Liver (tissue), 8 donors: ENCODE measurements at regions not wholly inside any gene's neighbourhood (a gene's known extent, or its start where the extent isn't known, plus 50 kb on each side); places are given as distances from the start of the nearest gene placed in this dataset.

Source experiments
- DNase-seq: peaks from one replicate; pipeline ENCODE4 v3.0.0-alpha.2; 2017; ENCODE audit warnings: low spot score
- H3K27ac ChIP-seq, 2 donors: one replicate each; pipeline ENCODE4 v1.7.0; 2013; ENCODE audit warnings: inconsistent platforms in 2 of 2, low read length in 2 of 2, control low read depth in 1 of 2, low read depth in 1 of 2, mild to moderate bottlenecking in 1 of 2
- H3K27me3 ChIP-seq, 4 donors: one replicate each; pipeline versions ENCODE4 v1.6.1 to v1.7.0; 2013; ENCODE audit warnings: low read length in 3 of 4, inconsistent platforms in 1 of 4, mild to moderate bottlenecking in 1 of 4, moderate library complexity in 1 of 4; ENCODE audit not compliant: control insufficient read depth in 4 of 4, insufficient read depth in 4 of 4
- H3K36me3 ChIP-seq, 4 donors: one replicate each; pipeline versions ENCODE4 v1.6.1 to v1.7.0; 2013; ENCODE audit warnings: low read length in 3 of 4, mild to moderate bottlenecking in 3 of 4, low read depth in 1 of 4, moderate library complexity in 1 of 4; ENCODE audit not compliant: control insufficient read depth in 4 of 4, insufficient read depth in 3 of 4
- H3K4me1 ChIP-seq, 4 donors: one replicate each; pipeline versions ENCODE4 v1.6.1 to v1.7.0; 2013; ENCODE audit warnings: low read length in 3 of 4, mild to moderate bottlenecking in 3 of 4, moderate library complexity in 1 of 4; ENCODE audit not compliant: control insufficient read depth in 4 of 4, insufficient read depth in 4 of 4
- H3K4me3 ChIP-seq, 3 donors: one replicate each; pipeline versions ENCODE4 v1.6.1 to v1.7.0; 2013; ENCODE audit warnings: low read length in 3 of 3, control low read depth in 1 of 3, low read depth in 1 of 3, mild to moderate bottlenecking in 1 of 3
- H3K9ac ChIP-seq, 2 donors: one replicate each; pipeline ENCODE4 v1.7.0; 2013; ENCODE audit warnings: low read length in 2 of 2, mild to moderate bottlenecking in 2 of 2, moderate library complexity in 2 of 2, control low read depth in 1 of 2, low read depth in 1 of 2
- H3K9me3 ChIP-seq, 4 donors: one replicate each; pipeline versions ENCODE4 v1.6.1 to v1.7.0; 2013; ENCODE audit warnings: low read length in 3 of 4; ENCODE audit not compliant: control insufficient read depth in 4 of 4
- EGR1 ChIP-seq, 2 donors: IDR thresholded peaks; 2 replicates each; pipeline ENCODE4 v1.6.1; 2016 to 2018; ENCODE audit warnings: antibody characterized with exemption in 2 of 2, low read depth in 2 of 2
- FOXA1 ChIP-seq: IDR thresholded peaks from 2 replicates; pipeline ENCODE4 v1.6.1; 2016; ENCODE audit warnings: antibody characterized with exemption
- FOXA2 ChIP-seq: IDR thresholded peaks from 2 replicates; pipeline ENCODE4 v1.6.1; 2016; ENCODE audit warnings: antibody characterized with exemption
- GABPA ChIP-seq, 2 donors: IDR thresholded peaks in 1 of 2; conservative IDR thresholded peaks in 1 of 2; 2 replicates each; pipeline ENCODE4 v1.6.1; 2016; ENCODE audit warnings: antibody characterized with exemption in 2 of 2, mild to moderate bottlenecking in 1 of 2, moderate library complexity in 1 of 2
- HNF4G ChIP-seq: IDR thresholded peaks from 2 replicates; pipeline ENCODE4 v1.6.1; 2016; ENCODE audit warnings: antibody characterized with exemption
- JUND ChIP-seq, 2 donors: IDR thresholded peaks; 2 replicates each; pipeline ENCODE4 v1.6.1; 2016; ENCODE audit warnings: antibody characterized with exemption in 2 of 2
- NR2F2 ChIP-seq: IDR thresholded peaks from 2 replicates; pipeline ENCODE4 v1.6.1; 2016; ENCODE audit warnings: antibody characterized with exemption
- RAD21 ChIP-seq, 2 donors: IDR thresholded peaks; 2 replicates each; pipeline ENCODE4 v1.6.1; 2016; ENCODE audit warnings: antibody characterized with exemption in 2 of 2, mild to moderate bottlenecking in 2 of 2
- RXRA ChIP-seq, 2 donors: IDR thresholded peaks; 2 replicates each; pipeline ENCODE4 v1.6.1; 2017 to 2018; ENCODE audit warnings: antibody characterized with exemption in 2 of 2, mild to moderate bottlenecking in 1 of 2
- SP1 ChIP-seq: IDR thresholded peaks from 2 replicates; pipeline ENCODE4 v1.6.1; 2018; ENCODE audit warnings: antibody characterized with exemption, mild to moderate bottlenecking
- TAF1 ChIP-seq: conservative IDR thresholded peaks from 2 replicates; pipeline ENCODE4 v1.6.1; 2016; ENCODE audit warnings: antibody characterized with exemption, mild to moderate bottlenecking
- YY1 ChIP-seq: IDR thresholded peaks from 2 replicates; pipeline ENCODE4 v1.6.1; 2016; ENCODE audit warnings: antibody characterized with exemption, mild to moderate bottlenecking
- WGBS: extraction: QIAGEN DNeasy Blood & Tissue Kit; methylation state at CpG from one replicate; pipeline ENCODE4 v1.1.7; 2013; 5-methylcytosine and 5-hydroxymethylcytosine counted together
- TF ChIP-seq, protein P1 (sequence below): IDR thresholded peaks from 2 replicates; pipeline ENCODE4 v1.6.1; 2016; ENCODE audit warnings: antibody characterized with exemption
- TF ChIP-seq, protein P2 (sequence below): fragments of 150-350 bp; IDR thresholded peaks from 2 replicates; pipeline ENCODE4 v1.5.1; 2017; ENCODE audit warnings: improper control_type of control experiment, low read depth, low read length; ENCODE audit not compliant: missing input control
- TF ChIP-seq, protein P3 (sequence below): IDR thresholded peaks from 2 replicates; pipeline ENCODE4 v1.6.1; 2016; ENCODE audit warnings: antibody characterized with exemption
- TF ChIP-seq, protein P4 (sequence below): IDR thresholded peaks from 2 replicates; pipeline ENCODE4 v1.6.1; 2016; ENCODE audit warnings: antibody characterized with exemption, mild to moderate bottlenecking
- TF ChIP-seq, protein P5 (sequence below): IDR thresholded peaks from 2 replicates; pipeline ENCODE4 v1.6.1; 2016; ENCODE audit warnings: antibody characterized with exemption
- donor health status: healthy.
- donor health status: healthy.
- donor health status: healthy.
- donor health status: healthy.
- donor health status: healthy.

DNA sequence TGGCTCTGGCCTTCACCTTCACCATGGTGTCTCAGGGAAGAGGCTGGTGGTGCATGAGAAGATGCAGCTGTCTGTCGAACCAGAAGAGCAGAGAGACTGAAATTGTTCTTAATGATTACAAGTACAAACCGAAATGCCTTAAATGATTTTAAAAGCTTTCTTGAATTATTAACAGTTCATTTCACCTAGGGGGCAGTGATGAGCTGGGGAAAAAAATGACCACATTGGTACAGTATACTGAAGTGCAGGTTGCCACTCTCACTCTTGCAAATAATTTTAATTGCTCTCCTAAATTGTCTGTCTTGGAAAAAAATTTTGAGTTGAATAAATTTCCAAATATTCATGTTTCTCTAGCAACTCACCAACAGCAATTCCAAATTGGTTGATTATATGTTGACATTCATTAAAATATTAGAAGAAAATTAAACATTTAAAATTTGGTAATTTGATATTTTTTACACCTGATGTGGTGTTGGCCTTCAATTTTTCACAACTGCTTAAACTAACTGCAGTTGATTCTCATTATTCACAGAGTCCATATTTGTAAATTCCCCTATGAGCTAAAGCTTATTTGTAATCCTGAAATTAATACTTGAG is 692.6 kb downstream of the ZWINT start:
- no peaks in the 10 kb centered on the region for H3K9me3 ChIP-seq
- WGBS = 54% methylated on average over 2 of the region's 2 CpGs
- no peaks in the 10 kb centered on the region for H3K27me3 ChIP-seq
- TF ChIP-seq, protein P1, sequence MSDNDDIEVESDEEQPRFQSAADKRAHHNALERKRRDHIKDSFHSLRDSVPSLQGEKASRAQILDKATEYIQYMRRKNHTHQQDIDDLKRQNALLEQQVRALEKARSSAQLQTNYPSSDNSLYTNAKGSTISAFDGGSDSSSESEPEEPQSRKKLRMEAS = no peak
- TF ChIP-seq RAD21 (IDR thresholded peaks at IDR 0.05) (peak; percentile 71 to 74), HNF4G (no peak)
- TF ChIP-seq, protein P2, sequence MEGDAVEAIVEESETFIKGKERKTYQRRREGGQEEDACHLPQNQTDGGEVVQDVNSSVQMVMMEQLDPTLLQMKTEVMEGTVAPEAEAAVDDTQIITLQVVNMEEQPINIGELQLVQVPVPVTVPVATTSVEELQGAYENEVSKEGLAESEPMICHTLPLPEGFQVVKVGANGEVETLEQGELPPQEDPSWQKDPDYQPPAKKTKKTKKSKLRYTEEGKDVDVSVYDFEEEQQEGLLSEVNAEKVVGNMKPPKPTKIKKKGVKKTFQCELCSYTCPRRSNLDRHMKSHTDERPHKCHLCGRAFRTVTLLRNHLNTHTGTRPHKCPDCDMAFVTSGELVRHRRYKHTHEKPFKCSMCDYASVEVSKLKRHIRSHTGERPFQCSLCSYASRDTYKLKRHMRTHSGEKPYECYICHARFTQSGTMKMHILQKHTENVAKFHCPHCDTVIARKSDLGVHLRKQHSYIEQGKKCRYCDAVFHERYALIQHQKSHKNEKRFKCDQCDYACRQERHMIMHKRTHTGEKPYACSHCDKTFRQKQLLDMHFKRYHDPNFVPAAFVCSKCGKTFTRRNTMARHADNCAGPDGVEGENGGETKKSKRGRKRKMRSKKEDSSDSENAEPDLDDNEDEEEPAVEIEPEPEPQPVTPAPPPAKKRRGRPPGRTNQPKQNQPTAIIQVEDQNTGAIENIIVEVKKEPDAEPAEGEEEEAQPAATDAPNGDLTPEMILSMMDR = peak; percentile 45
- TF ChIP-seq, protein P3, sequence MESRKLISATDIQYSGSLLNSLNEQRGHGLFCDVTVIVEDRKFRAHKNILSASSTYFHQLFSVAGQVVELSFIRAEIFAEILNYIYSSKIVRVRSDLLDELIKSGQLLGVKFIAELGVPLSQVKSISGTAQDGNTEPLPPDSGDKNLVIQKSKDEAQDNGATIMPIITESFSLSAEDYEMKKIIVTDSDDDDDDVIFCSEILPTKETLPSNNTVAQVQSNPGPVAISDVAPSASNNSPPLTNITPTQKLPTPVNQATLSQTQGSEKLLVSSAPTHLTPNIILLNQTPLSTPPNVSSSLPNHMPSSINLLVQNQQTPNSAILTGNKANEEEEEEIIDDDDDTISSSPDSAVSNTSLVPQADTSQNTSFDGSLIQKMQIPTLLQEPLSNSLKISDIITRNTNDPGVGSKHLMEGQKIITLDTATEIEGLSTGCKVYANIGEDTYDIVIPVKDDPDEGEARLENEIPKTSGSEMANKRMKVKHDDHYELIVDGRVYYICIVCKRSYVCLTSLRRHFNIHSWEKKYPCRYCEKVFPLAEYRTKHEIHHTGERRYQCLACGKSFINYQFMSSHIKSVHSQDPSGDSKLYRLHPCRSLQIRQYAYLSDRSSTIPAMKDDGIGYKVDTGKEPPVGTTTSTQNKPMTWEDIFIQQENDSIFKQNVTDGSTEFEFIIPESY = no peak
- H3K36me3 ChIP-seq = no peaks in the 10 kb centered on the region
- no peak overlapping the region for H3K4me3 ChIP-seq
- H3K4me1 ChIP-seq = no peaks in the 10 kb centered on the region
- H3K27ac ChIP-seq = no peak overlapping the region
- DNase-seq = no peak
- no peak overlapping the region for H3K9ac ChIP-seq

DNA sequence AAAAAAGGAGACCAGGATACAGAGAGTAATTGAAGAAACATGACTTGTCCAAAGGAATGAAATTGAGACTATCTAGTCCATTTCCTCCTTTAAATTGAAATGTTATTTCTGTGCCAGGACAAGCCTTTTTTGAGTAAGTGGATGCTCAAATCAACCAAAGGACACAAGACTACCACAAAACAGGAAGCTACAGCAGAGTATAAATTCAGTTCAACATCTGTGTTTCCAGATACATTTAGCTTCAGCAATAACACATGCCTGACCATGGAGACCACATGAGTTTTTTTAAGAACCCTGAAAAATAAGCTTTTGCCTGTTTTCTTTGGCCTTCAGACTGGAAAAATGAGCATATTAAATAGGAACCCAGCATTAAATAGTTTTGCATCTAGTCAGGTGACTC is 707.5 kb downstream of the ZWINT start:
- Histone ChIP-seq H3K27ac (no peak overlapping the region), H3K27me3 (no peaks in the 10 kb centered on the region), H3K9ac (no peak overlapping the region), H3K4me3 (no peak overlapping the region), H3K36me3 (no peaks in the 10 kb centered on the region), H3K9me3 (no peaks in the 10 kb centered on the region), H3K4me1 (no peaks in the 10 kb centered on the region)
- TF ChIP-seq, protein P4, sequence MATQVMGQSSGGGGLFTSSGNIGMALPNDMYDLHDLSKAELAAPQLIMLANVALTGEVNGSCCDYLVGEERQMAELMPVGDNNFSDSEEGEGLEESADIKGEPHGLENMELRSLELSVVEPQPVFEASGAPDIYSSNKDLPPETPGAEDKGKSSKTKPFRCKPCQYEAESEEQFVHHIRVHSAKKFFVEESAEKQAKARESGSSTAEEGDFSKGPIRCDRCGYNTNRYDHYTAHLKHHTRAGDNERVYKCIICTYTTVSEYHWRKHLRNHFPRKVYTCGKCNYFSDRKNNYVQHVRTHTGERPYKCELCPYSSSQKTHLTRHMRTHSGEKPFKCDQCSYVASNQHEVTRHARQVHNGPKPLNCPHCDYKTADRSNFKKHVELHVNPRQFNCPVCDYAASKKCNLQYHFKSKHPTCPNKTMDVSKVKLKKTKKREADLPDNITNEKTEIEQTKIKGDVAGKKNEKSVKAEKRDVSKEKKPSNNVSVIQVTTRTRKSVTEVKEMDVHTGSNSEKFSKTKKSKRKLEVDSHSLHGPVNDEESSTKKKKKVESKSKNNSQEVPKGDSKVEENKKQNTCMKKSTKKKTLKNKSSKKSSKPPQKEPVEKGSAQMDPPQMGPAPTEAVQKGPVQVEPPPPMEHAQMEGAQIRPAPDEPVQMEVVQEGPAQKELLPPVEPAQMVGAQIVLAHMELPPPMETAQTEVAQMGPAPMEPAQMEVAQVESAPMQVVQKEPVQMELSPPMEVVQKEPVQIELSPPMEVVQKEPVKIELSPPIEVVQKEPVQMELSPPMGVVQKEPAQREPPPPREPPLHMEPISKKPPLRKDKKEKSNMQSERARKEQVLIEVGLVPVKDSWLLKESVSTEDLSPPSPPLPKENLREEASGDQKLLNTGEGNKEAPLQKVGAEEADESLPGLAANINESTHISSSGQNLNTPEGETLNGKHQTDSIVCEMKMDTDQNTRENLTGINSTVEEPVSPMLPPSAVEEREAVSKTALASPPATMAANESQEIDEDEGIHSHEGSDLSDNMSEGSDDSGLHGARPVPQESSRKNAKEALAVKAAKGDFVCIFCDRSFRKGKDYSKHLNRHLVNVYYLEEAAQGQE = no peak
- no peak for TF ChIP-seq YY1
- TF ChIP-seq SP1 = no peak
- TF ChIP-seq NR2F2 = no peak
- no peak for TF ChIP-seq EGR1 (IDR thresholded peaks at IDR 0.05; ENCODE audit: low read depth in 2 of 2)
- TF ChIP-seq, protein P3 = no peak
- TF ChIP-seq HNF4G = no peak
- TF ChIP-seq, protein P2 = no peak
- TF ChIP-seq, protein P1 = no peak
- no peak for TF ChIP-seq RXRA (IDR thresholded peaks at IDR 0.05)
- TF ChIP-seq GABPA (IDR thresholded peaks at IDR 0.05 in 1 of 2, conservative IDR thresholded peaks at IDR 0.05 in 1 of 2) = no peak
- no peak for TF ChIP-seq RAD21 (IDR thresholded peaks at IDR 0.05)
- TF ChIP-seq FOXA2 = no peak
- TF ChIP-seq FOXA1 = no peak
- no peak for TF ChIP-seq JUND (IDR thresholded peaks at IDR 0.05)
- TF ChIP-seq TAF1 = no peak
- TF ChIP-seq, protein P5, sequence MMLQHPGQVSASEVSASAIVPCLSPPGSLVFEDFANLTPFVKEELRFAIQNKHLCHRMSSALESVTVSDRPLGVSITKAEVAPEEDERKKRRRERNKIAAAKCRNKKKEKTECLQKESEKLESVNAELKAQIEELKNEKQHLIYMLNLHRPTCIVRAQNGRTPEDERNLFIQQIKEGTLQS = no peak
- no peak for DNase-seq
